K562 (cell line): ENCODE measurements at regions not wholly inside any gene's neighbourhood (a gene's known extent, or its start where the extent isn't known, plus 50 kb on each side); places are given as distances from the start of the nearest gene placed in this dataset.

Source experiments
- ILF3 ChIP-seq: fragments of 450-650 bp; IDR thresholded peaks from 2 replicates; pipeline ENCODE4 v1.6.1; 2018; ENCODE audit warnings: antibody characterized with exemption, mild to moderate bottlenecking, moderate library complexity, borderline replicate concordance
- TF ChIP-seq, protein P1 (sequence below), 2 experiments: fragments of 450-650 bp in 1 of 2; sonication (generic) in 1 of 2; formaldehyde crosslinking in 1 of 2; IDR thresholded peaks; 2 replicates each; pipeline versions ENCODE4 v1.7.1 to v1.9.0; 2016 to 2022; ENCODE audit warnings: inconsistent platforms in 1 of 2, mild to moderate bottlenecking in 1 of 2, missing genetic modification reagents in 1 of 2

- TF ChIP-seq, protein P1, sequence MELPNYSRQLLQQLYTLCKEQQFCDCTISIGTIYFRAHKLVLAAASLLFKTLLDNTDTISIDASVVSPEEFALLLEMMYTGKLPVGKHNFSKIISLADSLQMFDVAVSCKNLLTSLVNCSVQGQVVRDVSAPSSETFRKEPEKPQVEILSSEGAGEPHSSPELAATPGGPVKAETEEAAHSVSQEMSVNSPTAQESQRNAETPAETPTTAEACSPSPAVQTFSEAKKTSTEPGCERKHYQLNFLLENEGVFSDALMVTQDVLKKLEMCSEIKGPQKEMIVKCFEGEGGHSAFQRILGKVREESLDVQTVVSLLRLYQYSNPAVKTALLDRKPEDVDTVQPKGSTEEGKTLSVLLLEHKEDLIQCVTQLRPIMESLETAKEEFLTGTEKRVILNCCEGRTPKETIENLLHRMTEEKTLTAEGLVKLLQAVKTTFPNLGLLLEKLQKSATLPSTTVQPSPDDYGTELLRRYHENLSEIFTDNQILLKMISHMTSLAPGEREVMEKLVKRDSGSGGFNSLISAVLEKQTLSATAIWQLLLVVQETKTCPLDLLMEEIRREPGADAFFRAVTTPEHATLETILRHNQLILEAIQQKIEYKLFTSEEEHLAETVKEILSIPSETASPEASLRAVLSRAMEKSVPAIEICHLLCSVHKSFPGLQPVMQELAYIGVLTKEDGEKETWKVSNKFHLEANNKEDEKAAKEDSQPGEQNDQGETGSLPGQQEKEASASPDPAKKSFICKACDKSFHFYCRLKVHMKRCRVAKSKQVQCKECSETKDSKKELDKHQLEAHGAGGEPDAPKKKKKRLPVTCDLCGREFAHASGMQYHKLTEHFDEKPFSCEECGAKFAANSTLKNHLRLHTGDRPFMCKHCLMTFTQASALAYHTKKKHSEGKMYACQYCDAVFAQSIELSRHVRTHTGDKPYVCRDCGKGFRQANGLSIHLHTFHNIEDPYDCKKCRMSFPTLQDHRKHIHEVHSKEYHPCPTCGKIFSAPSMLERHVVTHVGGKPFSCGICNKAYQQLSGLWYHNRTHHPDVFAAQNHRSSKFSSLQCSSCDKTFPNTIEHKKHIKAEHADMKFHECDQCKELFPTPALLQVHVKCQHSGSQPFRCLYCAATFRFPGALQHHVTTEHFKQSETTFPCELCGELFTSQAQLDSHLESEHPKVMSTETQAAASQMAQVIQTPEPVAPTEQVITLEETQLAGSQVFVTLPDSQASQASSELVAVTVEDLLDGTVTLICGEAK (IDR thresholded peaks at IDR 0.05) = no peak
- TF ChIP-seq, protein P1 (CRISPR knock-in tag; IDR thresholded peaks at IDR 0.05) = no peak
- TF ChIP-seq ILF3 = no peak
Measured at GRCh38 chr16:56072096-56072495, 119.2 kb upstream of the GNAO1 start (continued).
